GM12892 (cell line): ENCODE measurements at regions not wholly inside any gene's neighbourhood (a gene's known extent, or its start where the extent isn't known, plus 50 kb on each side); places are given as distances from the start of the nearest gene placed in this dataset.
"Not testable (repeated sequence)": the region's sequence is repeated elsewhere in the genome, so short reads cannot be mapped to it uniquely, and the experiment has no call there.

ENCODE experiments used
- POLR2A ChIP-seq: IDR thresholded peaks from 2 replicates; pipeline ENCODE4 v1.6.1; 2011; ENCODE audit warnings: low read depth, low read length, control low read depth
- POLR2AphosphoS5 ChIP-seq: IDR thresholded peaks from 2 replicates; pipeline ENCODE4 v1.6.1; 2011; ENCODE audit warnings: low read depth, low read length, control low read depth

- not testable (repeated sequence) for TF ChIP-seq POLR2AphosphoS5, POLR2A
These were observed 367.2 kb upstream of the FAT1 start for GRCh38 chr4:187090832-187091231.
